ENCODE measurements at regions not wholly inside any gene's neighbourhood (a gene's known extent, or its start where the extent isn't known, plus 50 kb on each side); places are given as distances from the start of the nearest gene placed in this dataset.
"Not testable (repeated sequence)": the region's sequence is repeated elsewhere in the genome, so short reads cannot be mapped to it uniquely, and the experiment has no call there.

DNA sequence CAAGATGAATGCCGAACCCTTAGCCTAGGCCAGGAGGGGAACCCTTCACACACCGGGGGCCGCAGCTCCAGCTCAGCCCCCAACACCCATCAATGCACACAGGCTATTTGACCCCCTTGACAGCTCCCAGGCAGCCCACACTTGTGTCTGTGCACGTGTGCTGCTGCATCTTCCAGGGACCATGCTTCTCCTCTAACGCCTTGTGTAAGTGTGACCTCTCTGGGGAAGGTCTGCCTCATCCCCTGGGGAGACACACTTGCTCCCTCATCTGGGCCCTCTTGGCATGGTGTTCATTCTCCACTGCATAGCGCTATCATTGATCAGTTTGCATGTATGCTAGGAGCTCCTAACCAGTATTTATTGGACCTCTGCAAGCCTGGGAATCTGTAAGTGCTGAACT lies 120.0 kb upstream of the FHL2 start:
- no peak for DNase-seq (ENCODE audit: low read depth, low spot score)
- H3K4me3 ChIP-seq (ENCODE audit: low read length) = no peak overlapping the region

GRCh38 chr2:105517814-105518705 lies 119.2 kb upstream of the FHL2 start:
- no peak for DNase-seq (ENCODE audit: low read depth, low spot score)
- H3K4me3 ChIP-seq (ENCODE audit: low read length) = no peak overlapping the region

GRCh38 chr2:105515581-105516415 lies 116.9 kb upstream of the FHL2 start:
- no peak for DNase-seq (ENCODE audit: low read depth, low spot score)
- H3K4me3 ChIP-seq (ENCODE audit: low read length) = no peak overlapping the region

DNA sequence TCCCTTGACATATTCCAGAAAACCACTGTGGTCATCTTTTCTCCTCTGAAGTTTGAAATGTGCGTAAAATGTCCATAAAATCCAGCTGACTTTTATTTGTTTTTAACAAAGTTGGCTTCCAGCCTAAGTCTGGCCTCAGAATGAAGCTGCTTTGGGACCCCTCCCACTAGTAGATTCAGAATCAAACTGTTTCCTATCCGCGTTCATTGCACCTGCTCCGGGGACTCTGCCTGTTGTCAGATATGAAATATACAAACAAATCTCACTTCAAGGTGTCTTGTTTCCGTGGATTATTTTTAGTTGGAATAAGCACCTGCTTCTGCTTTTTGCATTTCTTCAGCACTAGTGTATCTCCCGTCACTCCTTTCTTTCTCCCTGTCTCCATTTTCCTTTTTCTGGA lies 115.7 kb upstream of the FHL2 start:
- DNase-seq (ENCODE audit: low read depth, low spot score) = no peak

GRCh38 chr2:105510761-105511528 lies 112.1 kb upstream of the FHL2 start:
- no peak for DNase-seq (ENCODE audit: low read depth, low spot score)
- no peak overlapping the region for H3K4me3 ChIP-seq (ENCODE audit: low read length)

More for the DNA sequence above, 115.7 kb upstream of the FHL2 start:
- H3K4me3 ChIP-seq (ENCODE audit: low read length) = no peak overlapping the region

DNA sequence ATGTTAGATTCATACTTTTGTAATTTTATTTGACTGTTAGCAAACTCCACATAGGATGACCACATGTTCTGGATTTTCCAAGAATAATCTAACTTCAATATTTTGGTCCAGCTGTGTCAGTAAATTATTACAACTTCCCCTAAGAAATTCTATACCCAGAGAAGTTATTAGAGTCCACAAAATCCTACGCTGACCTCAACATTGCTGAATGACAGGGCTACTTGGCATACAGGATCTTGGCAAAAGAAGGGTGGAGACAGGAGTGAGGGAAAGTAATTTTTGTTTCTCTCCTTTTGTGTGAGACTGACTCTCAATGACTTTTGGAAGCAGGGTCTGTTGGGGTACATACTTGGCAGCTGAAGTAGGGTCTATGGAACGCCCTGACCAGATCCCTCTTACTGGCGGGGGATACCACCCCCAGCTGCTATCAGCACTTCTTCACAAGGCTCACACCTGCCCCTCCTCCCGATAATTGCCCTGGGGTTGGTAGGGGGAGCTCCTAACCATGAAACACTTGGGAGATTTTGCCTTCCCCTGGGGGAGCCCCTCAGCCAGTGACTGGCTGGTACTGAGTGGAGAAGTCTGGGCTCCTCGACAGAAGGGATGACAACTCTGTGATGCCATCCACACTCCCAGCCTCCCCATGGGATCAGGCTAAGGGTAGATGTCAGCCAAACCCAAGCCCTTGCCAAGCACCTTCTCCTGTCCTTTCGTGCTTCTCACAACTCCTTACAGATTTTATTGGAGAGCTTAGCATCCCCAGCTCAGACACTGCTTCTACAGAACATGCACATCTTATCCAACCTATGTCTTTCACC lies 110.6 kb upstream of the FHL2 start:
- no peak overlapping the region for H3K4me3 ChIP-seq (ENCODE audit: low read length)
- no peak for DNase-seq (ENCODE audit: low read depth, low spot score)

DNA sequence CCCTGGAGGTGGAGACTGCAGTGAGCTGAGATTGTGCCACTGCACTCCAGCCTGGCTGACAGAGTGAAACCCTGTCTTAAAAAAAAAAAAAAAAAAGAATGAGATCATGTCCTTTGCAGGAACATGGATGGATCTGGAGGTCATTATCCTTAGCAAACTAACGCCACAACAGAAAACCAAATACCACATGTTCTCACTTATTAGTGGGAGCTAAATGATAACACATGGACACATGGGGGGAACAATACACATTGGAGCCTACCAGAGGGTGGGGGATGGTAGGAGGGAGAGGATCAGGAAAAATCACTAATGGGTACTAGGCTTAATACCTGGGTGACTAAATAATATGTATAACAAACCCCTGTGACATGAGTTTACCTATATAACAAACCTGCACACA lies 108.0 kb upstream of the FHL2 start:
- H3K4me3 ChIP-seq (ENCODE audit: low read length) = not testable (repeated sequence)

GRCh38 chr2:105504459-105504858 lies 105.6 kb upstream of the FHL2 start:
- H3K4me3 ChIP-seq (ENCODE audit: low read length) = no peak overlapping the region
- no peak for DNase-seq (ENCODE audit: low read depth, low spot score)

More for the DNA sequence above, 108.0 kb upstream of the FHL2 start:
- not testable (repeated sequence) for DNase-seq (ENCODE audit: low read depth, low spot score)

DNA sequence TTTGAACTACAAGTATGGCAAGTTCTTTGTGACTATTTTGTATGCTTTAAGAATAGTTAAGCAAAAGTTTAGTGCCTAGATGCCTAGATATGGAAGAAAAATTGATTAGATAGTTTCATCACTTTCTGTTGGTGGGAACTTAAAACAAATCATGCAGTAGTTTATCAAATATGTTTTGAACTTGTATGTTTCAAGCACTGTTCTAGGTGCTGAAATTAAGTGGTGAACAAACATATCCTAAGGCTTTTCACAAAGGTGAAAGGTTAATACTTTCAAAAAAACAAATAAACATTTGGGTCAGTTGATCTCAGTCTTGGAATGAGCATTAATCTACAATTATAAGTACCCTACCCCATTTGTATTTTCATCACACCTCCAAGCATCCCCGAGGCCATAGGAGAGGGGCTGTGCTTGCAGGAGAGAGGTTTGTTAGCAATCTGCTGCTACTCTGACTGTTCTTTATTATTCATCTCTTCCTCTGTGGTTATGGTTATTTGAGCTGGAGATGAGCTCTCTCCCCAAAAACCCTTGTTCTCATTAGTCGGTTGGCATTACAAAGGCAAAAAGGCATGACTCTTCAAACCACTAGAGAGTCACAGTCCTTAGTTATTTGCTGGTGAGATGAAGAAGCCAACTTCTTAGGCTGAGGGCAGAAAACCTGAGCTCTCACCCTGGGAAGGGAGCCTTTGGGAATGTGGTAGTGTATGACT lies 103.9 kb upstream of the FHL2 start:
- H3K4me3 ChIP-seq (ENCODE audit: low read length) = no peak overlapping the region
- DNase-seq (ENCODE audit: low read depth, low spot score) = no peak

DNA sequence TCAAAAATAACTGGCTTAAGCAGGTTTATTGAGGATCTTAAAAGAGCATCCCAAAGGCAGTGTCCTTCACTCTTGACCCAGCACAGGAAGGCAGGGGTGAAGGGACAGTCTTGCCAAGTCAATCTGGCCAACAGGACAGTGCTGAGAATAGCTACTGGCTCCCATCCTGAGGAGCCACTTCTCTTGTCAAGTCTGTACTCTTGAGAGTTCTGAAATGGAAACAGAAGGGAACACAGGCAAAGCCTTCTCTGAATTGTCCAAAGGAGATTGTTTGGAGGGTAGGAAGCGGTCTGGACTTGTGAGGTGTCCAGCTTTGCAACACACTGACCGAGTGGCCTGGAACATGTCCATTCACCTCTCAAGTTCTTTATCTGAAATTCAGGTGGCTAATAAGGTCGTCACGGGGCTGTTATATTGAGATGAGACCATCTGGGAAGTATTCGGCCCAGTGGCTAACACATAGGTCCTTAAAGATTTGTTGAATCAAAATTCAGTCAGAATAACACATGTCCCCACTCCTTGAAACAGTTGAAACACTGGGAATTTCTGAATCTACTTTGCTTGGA lies 99.5 kb upstream of the FHL2 start:
- no peak overlapping the region for H3K4me3 ChIP-seq (ENCODE audit: low read length)
- no peak for DNase-seq (ENCODE audit: low read depth, low spot score)

GRCh38 chr2:105497094-105497493 lies 98.2 kb upstream of the FHL2 start:
- no peak for DNase-seq (ENCODE audit: low read depth, low spot score)
- H3K4me3 ChIP-seq (ENCODE audit: low read length) = no peak overlapping the region

DNA sequence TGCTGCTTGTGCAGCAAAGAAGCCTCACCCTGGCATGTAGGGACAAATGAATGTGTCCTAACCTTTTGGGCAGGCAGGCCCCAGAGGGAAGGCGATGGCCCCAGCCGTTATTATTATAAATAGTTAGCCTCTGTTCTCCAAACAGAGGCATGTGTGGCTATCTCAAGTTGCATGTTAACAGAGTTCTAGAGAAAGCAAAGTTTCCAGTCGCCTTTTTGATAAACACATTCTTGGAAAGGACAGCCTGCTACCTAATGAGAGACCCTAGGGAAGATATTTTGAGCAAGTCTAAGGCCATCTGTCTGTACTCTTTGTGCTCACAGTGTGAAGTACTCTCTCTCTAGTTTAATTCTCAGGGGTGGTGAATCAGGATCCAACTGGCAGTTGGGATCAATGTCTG lies 97.4 kb upstream of the FHL2 start:
- DNase-seq (ENCODE audit: low read depth, low spot score) = no peak
- no peak overlapping the region for H3K4me3 ChIP-seq (ENCODE audit: low read length)

GRCh38 chr2:105494683-105495425 lies 96.0 kb upstream of the FHL2 start:
- no peak for DNase-seq (ENCODE audit: low read depth, low spot score)
- no peak overlapping the region for H3K4me3 ChIP-seq (ENCODE audit: low read length)

- H3K4me3 ChIP-seq (ENCODE audit: low read length) = no peak overlapping the region
- no peak for DNase-seq (ENCODE audit: low read depth, low spot score)
Observed at GRCh38 chr2:105490956-105491355, 92.1 kb upstream of the FHL2 start.

DNA sequence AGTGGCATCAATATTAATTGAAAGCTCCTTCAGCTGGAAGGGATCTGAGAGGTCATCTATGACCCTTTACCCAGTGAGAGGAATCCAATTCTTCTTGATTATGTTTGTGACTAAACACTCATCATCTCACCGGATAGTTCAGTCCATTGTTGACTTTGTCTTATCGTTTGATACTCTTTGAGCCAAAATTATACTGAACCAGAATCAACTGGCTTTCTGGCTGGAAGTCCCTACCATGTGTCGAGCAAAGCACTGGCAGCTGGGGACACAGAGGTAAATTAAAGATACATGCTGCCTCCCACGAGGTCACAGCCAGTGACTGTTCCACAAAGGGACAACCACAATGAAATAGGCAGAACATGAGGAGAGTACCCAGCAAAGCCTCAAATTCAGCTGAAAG lies 91.4 kb upstream of the FHL2 start:
- H3K4me3 ChIP-seq (ENCODE audit: low read length) = no peak overlapping the region
- DNase-seq (ENCODE audit: low read depth, low spot score) = no peak

DNA sequence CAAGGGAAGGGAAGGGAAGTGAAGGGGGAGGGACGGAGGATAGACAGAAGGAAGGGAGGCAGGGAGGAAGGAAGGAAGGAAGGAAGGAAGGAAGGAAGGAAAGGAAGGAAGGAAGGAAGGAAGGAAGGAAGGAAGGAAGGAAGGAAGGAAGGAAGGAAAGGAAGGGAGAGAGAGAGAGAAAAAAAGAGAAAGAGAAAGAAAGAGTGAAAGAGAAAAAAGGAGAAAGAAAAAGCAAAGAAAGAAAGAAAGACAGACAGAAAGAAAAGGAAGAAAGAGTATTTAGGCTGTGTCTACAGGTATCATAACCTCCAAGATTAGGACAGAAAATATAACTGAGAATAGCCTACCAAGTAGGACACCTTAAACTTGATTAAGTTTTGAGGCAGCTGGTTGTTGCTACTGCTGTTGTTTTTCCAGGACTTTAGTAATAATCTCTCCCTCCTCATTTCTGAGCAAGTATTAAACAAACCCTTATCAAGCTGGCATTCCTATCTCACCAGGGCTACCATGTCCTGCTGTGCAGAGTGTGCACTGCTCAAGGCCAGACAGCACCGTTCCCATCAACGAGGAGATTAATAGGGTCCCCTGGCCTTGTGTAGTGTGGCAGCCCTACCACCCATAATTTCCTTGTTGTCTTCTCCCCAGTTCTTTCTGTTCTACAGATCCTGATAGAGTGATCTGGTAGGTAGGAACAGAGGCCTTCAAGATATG lies 90.5 kb upstream of the FHL2 start:
- DNase-seq (ENCODE audit: low read depth, low spot score) = no peak

GRCh38 chr2:105488285-105488684 lies 89.4 kb upstream of the FHL2 start:
- H3K4me3 ChIP-seq (ENCODE audit: low read length) = no peak overlapping the region
- no peak for DNase-seq (ENCODE audit: low read depth, low spot score)

More for the DNA sequence above, 90.5 kb upstream of the FHL2 start:
- H3K4me3 ChIP-seq (ENCODE audit: low read length) = no peak overlapping the region

All from Jurkat, Clone E6-1 (cell line).